HepG2 (cell line): ENCODE measurements at regions not wholly inside any gene's neighbourhood (a gene's known extent, or its start where the extent isn't known, plus 50 kb on each side); places are given as distances from the start of the nearest gene placed in this dataset.

Experiments used
- ATAC-seq: fragments of 200-7000 bp; cut with Tn5 transposase; 3 replicates; pipeline ENCODE4 v1.9.1; 2020; ENCODE audit warnings: mild to moderate bottlenecking, moderate library complexity
- BruUV-seq: library from RNA; stranded (reverse); fragments of 400-500 nt; replicated peaks from 2 replicates; lab custom pipeline; 2021; lab: Mats Ljungman, UMichigan
- CTCF ChIA-PET: fragments of 300-600 bp; formaldehyde crosslinking; extraction: SDS; loops from one replicate; lab custom pipeline; 2021; ENCODE audit warnings: low total read pairs, inconsistent platforms, low intra/inter-chr PET ratio; lab: Yijun Ruan, JAX
- POLR2A ChIA-PET: fragments of 350-600 bp; sonication (Branson Sonifier 250); formaldehyde crosslinking; loops from one replicate; lab custom pipeline; 2020; ENCODE audit warnings: antibody characterized with exemption, inconsistent platforms; lab: Yijun Ruan, JAX
- DNase-seq: peaks from one replicate; pipeline ENCODE4 v3.0.0-alpha.2; 2015; ENCODE audit warnings: low spot score
- FAIRE-seq: peaks from 3 replicates; lab custom pipeline; 2011; peaks lifted over from hg19 to GRCh38; lab: Jason Lieb, UNC
- H2AFZ ChIP-seq: one replicate; pipeline ENCODE4 v1.6.1; 2011; ENCODE audit warnings: low read length, inconsistent platforms
- H3K27ac ChIP-seq: fragments of 300-600 bp; 3 replicates; pipeline ENCODE4 v1.8.0; 2011; ENCODE audit warnings: mixed run types, mild to moderate bottlenecking, mixed read lengths, low read length, inconsistent platforms; ENCODE audit not compliant: insufficient read depth; ENCODE audit errors: extremely low read length
- H3K27me3 ChIP-seq, 2 experiments: fragments of 200-600 bp in 1 of 2; 2 replicates in 1 of 2; 3 replicates in 1 of 2; pipeline versions ENCODE4 v1.6.0 to v1.8.0; 2011; ENCODE audit warnings: low read length in 2 of 2, mild to moderate bottlenecking in 2 of 2, moderate library complexity in 2 of 2, inconsistent platforms in 1 of 2; ENCODE audit not compliant: insufficient read depth in 2 of 2, control insufficient read depth in 1 of 2
- H3K36me3 ChIP-seq, 2 experiments: fragments of 200-600 bp in 1 of 2; replicated peaks in 1 of 2; 2 replicates in 1 of 2; 3 replicates in 1 of 2; pipeline versions ENCODE4 v1.5.1 to v1.8.0; 2011; ENCODE audit warnings: low read length in 2 of 2, inconsistent platforms in 1 of 2; ENCODE audit not compliant: insufficient read depth in 2 of 2, control insufficient read depth in 1 of 2
- H3K4me1 ChIP-seq: 2 replicates; pipeline ENCODE4 v1.5.1; 2012; ENCODE audit warnings: low read length, inconsistent platforms; ENCODE audit not compliant: insufficient read depth
- H3K4me2 ChIP-seq: 2 replicates; pipeline ENCODE4 v1.6.0; 2011; ENCODE audit warnings: low read depth, low read length, inconsistent platforms
- H3K4me3 ChIP-seq, 3 experiments: fragments of 200-600 bp in 1 of 3; sonication (generic), shearing (Covaris generic) in 1 of 3; replicated peaks in 1 of 3; 2 replicates each; pipeline ENCODE4 v1.5.1; 2011 to 2016; ENCODE audit warnings: low read length in 3 of 3, inconsistent platforms in 2 of 3, low read depth in 2 of 3, mild to moderate bottlenecking in 2 of 3, control low read depth in 1 of 3, mixed read lengths in 1 of 3; ENCODE audit not compliant: insufficient read depth in 1 of 3
- H3K79me2 ChIP-seq: one replicate; pipeline ENCODE4 v1.6.1; 2011; ENCODE audit warnings: low read length, inconsistent platforms; ENCODE audit not compliant: insufficient read depth
- H3K9ac ChIP-seq: 2 replicates; pipeline ENCODE4 v1.6.0; 2011; ENCODE audit warnings: mild to moderate bottlenecking, low read depth, low read length, inconsistent platforms; ENCODE audit not compliant: insufficient read depth
- H3K9me3 ChIP-seq: 2 replicates; pipeline ENCODE4 v1.5.1; 2012; ENCODE audit warnings: mild to moderate bottlenecking, low read length
- H4K20me1 ChIP-seq: 2 replicates; pipeline ENCODE4 v1.6.0; 2011; ENCODE audit warnings: inconsistent platforms, mild to moderate bottlenecking, low read length, moderate library complexity; ENCODE audit not compliant: insufficient read depth
- DMAP1 ChIP-seq: IDR thresholded peaks from 2 replicates; pipeline ENCODE4 v1.6.1; 2016
- FOXC1 ChIP-seq: sonication (generic); formaldehyde crosslinking; IDR thresholded peaks from 2 replicates; pipeline ENCODE4 v1.8.0; 2022; ENCODE audit warnings: mild to moderate bottlenecking, missing genetic modification reagents, borderline replicate concordance
- HMG20B ChIP-seq: conservative IDR thresholded peaks from 2 replicates; pipeline ENCODE4 v1.6.1; 2016; ENCODE audit warnings: missing genetic modification reagents, missing compliant biosample characterization
- NFKB2 ChIP-seq: sonication (generic); formaldehyde crosslinking; IDR thresholded peaks from 2 replicates; pipeline ENCODE4 v1.4.0; 2020; ENCODE audit warnings: missing genetic modification reagents, borderline replicate concordance
- NFKBIZ ChIP-seq: IDR thresholded peaks from 2 replicates; pipeline ENCODE4 v1.6.1; 2018; ENCODE audit warnings: missing genetic modification reagents, missing compliant biosample characterization
- REL ChIP-seq: sonication (generic); formaldehyde crosslinking; conservative IDR thresholded peaks from 2 replicates; pipeline ENCODE4 v1.8.0; 2022; ENCODE audit warnings: mild to moderate bottlenecking, missing genetic modification reagents, moderate library complexity
- RFX3 ChIP-seq: IDR thresholded peaks from 2 replicates; pipeline ENCODE4 v1.6.1; 2016; ENCODE audit warnings: missing biosample characterization, missing genetic modification reagents
- SAFB2 ChIP-seq: sonication (generic); formaldehyde crosslinking; IDR thresholded peaks from 2 replicates; pipeline ENCODE4 v1.5.1; 2020; ENCODE audit warnings: missing genetic modification reagents, low read depth, mild to moderate bottlenecking, borderline replicate concordance
- ZBTB42 ChIP-seq: sonication (generic); formaldehyde crosslinking; IDR thresholded peaks from 2 replicates; pipeline ENCODE4 v1.5.0; 2020; ENCODE audit warnings: mild to moderate bottlenecking, missing genetic modification reagents
- ZNF446 ChIP-seq: sonication (generic); formaldehyde crosslinking; IDR thresholded peaks from 2 replicates; pipeline ENCODE4 v1.5.0; 2020; ENCODE audit warnings: mild to moderate bottlenecking, missing genetic modification reagents
- ZNF570 ChIP-seq: sonication (generic); formaldehyde crosslinking; IDR thresholded peaks from 2 replicates; pipeline ENCODE4 v1.4.0; 2020; ENCODE audit warnings: mild to moderate bottlenecking, missing genetic modification reagents, borderline replicate concordance
- ZNF772 ChIP-seq: sonication (generic); formaldehyde crosslinking; IDR thresholded peaks from 2 replicates; pipeline ENCODE4 v1.5.0; 2020; ENCODE audit warnings: mild to moderate bottlenecking, missing genetic modification reagents
- WGBS: methylation state at CpG from one replicate; pipeline ENCODE4 v1.1.6; 2017; ENCODE audit warnings: low lambda C conversion rate; 5-methylcytosine and 5-hydroxymethylcytosine counted together
- in situ Hi-C: cut with HindIII; loops from 2 replicates; pipeline ENCODE4 v1.10.0; 2017; ENCODE audit warnings: low pct_unique_long_range_greater_than_20kb; ENCODE audit not compliant: extremely low pct_ligation_motif_present
- intact Hi-C: fragments of 100-400 bp; cut with micrococcal nuclease; formaldehyde crosslinking; loops from one replicate; pipeline ENCODE4 v1.10.0; 2022; ENCODE audit not compliant: unreplicated experiment
- TF ChIP-seq, protein P1 (sequence below): IDR thresholded peaks from 2 replicates; pipeline ENCODE4 v1.6.1; 2016; ENCODE audit warnings: missing compliant biosample characterization, missing genetic modification reagents, borderline replicate concordance

DNA sequence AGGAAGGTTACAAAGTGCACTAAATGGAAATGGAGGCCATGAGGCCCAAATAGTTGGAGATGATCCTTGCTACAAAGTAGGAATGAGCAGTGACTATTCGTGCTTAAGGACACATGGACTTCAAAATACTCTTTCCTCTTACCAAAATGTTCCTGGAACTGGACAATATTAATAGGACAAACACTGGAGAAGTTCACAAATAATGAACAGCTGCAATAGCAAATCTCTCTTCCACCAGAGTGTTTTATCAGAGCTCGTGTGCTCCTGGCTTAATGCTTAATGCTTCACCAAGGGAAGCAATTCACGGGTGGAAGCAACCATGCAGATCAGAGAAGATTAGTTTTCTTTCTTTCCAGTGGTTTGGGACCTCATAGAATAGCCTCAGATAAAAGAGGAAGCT lies 435.4 kb downstream of the BCKDHB start:
- Histone ChIP-seq H3K27ac (no peak overlapping the region), H3K9ac (no peak overlapping the region), H4K20me1 (no peaks in the 10 kb centered on the region), H3K4me3 (no peak overlapping the region), H3K4me1 (no peaks in the 10 kb centered on the region), H3K4me2 (no peak overlapping the region), H2AFZ (no peak overlapping the region), H3K9me3 (no peaks in the 10 kb centered on the region), H3K27me3 (no peaks in the 10 kb centered on the region), H3K79me2 (no peaks in the 10 kb centered on the region), H3K36me3 (no peaks in the 10 kb centered on the region)
- intact Hi-C loops: no loop called here
- TF ChIP-seq RFX3 (no peak), ZNF570 (no peak)
- ChIA-PET POLR2A (no interaction called here), CTCF (no interaction called here)
- FAIRE-seq (no peak), DNase-seq (no peak), ATAC-seq (no peak)
- BruUV-seq: no TSS peak
- in situ Hi-C loops: no loop called here
- 0% methylated on average over 3 of the region's 3 CpGs for WGBS

- H3K4me3 ChIP-seq: no peak overlapping the region
- H3K4me2 ChIP-seq: no peak overlapping the region
- no peak for FAIRE-seq
- no TSS peak for BruUV-seq
- H3K27me3 ChIP-seq: no peaks in the 10 kb centered on the region
- no peak overlapping the region for H3K9ac ChIP-seq
- in situ Hi-C loops: no loop called here
- no peak for ATAC-seq
- peaks cover under 1% of the 10 kb centered on the region; the same call in 1 of the 2 replicates for H3K9me3 ChIP-seq
- no peak for DNase-seq
- ChIA-PET CTCF (no interaction called here), POLR2A (no interaction called here)
- H3K27ac ChIP-seq: no peak overlapping the region
- intact Hi-C loops: no loop called here
- no peak overlapping the region for H2AFZ ChIP-seq
- H4K20me1 ChIP-seq: no peaks in the 10 kb centered on the region
- TF ChIP-seq ZNF446 (CRISPR knock-in tag) (no peak), ZNF772 (CRISPR knock-in tag) (no peak), NFKB2 (CRISPR knock-in tag) (no peak), DMAP1 (CRISPR knock-in tag) (no peak), HMG20B (CRISPR knock-in tag) (no peak), ZBTB42 (CRISPR knock-in tag) (no peak), SAFB2 (CRISPR knock-in tag) (no peak), FOXC1 (CRISPR knock-in tag) (no peak), REL (CRISPR knock-in tag) (no peak), NFKBIZ (CRISPR knock-in tag) (no peak)
- TF ChIP-seq, protein P1, sequence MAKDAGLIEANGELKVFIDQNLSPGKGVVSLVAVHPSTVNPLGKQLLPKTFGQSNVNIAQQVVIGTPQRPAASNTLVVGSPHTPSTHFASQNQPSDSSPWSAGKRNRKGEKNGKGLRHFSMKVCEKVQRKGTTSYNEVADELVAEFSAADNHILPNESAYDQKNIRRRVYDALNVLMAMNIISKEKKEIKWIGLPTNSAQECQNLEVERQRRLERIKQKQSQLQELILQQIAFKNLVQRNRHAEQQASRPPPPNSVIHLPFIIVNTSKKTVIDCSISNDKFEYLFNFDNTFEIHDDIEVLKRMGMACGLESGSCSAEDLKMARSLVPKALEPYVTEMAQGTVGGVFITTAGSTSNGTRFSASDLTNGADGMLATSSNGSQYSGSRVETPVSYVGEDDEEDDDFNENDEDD (CRISPR knock-in tag): no peak
- H3K79me2 ChIP-seq: no peaks in the 10 kb centered on the region
- H3K4me1 ChIP-seq: no peaks in the 10 kb centered on the region
- H3K36me3 ChIP-seq: no peaks in the 10 kb centered on the region
These were observed 434.7 kb downstream of the BCKDHB start for GRCh38 chr6:80541181-80541580.
